ENCODE measurements at regions not wholly inside any gene's neighbourhood (a gene's known extent, or its start where the extent isn't known, plus 50 kb on each side); places are given as distances from the start of the nearest gene placed in this dataset.

GRCh38 chr21:28775071-28775470 lies 217.6 kb downstream of the LTN1 start:
- H3K4me3 ChIP-seq (ENCODE audit: low read length, poor library complexity, severe bottlenecking), result no peak overlapping the region
- no peaks in the 10 kb centered on the region for H3F3A ChIP-seq (ENCODE audit: low read depth)
- H2AFZ ChIP-seq (ENCODE audit: low read length), result no peak overlapping the region
- no peaks in the 10 kb centered on the region for H4K20me1 ChIP-seq (ENCODE audit: insufficient read depth, low read length, poor library complexity, severe bottlenecking)
- H3K36me3 ChIP-seq (ENCODE audit: insufficient read depth, low read length), result no peaks in the 10 kb centered on the region
- no peaks in the 10 kb centered on the region for H3K4me1 ChIP-seq (ENCODE audit: insufficient read depth, low read length, poor library complexity, severe bottlenecking)
- H3K9ac ChIP-seq (ENCODE audit: low read depth, low read length, poor library complexity, severe bottlenecking), result no peak overlapping the region
- no peaks in the 10 kb centered on the region for H3K9me3 ChIP-seq (ENCODE audit: insufficient read depth, low read depth, low read length)
- no peak overlapping the region for H3K4me2 ChIP-seq (ENCODE audit: low read depth, low read length, poor library complexity, severe bottlenecking)
- H3K27me3 ChIP-seq (ENCODE audit: insufficient read depth, low read length, poor library complexity, severe bottlenecking), result no peaks in the 10 kb centered on the region
- TF ChIP-seq EZH2phosphoT487 (IDR thresholded peaks at IDR 0.05; ENCODE audit: borderline replicate concordance), result no peak
- TF ChIP-seq, protein P1, sequence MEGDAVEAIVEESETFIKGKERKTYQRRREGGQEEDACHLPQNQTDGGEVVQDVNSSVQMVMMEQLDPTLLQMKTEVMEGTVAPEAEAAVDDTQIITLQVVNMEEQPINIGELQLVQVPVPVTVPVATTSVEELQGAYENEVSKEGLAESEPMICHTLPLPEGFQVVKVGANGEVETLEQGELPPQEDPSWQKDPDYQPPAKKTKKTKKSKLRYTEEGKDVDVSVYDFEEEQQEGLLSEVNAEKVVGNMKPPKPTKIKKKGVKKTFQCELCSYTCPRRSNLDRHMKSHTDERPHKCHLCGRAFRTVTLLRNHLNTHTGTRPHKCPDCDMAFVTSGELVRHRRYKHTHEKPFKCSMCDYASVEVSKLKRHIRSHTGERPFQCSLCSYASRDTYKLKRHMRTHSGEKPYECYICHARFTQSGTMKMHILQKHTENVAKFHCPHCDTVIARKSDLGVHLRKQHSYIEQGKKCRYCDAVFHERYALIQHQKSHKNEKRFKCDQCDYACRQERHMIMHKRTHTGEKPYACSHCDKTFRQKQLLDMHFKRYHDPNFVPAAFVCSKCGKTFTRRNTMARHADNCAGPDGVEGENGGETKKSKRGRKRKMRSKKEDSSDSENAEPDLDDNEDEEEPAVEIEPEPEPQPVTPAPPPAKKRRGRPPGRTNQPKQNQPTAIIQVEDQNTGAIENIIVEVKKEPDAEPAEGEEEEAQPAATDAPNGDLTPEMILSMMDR (conservative IDR thresholded peaks at IDR 0.05; ENCODE audit: low read length), result no peak
- no peaks in the 10 kb centered on the region for H3K79me2 ChIP-seq (ENCODE audit: insufficient read depth, low read length)
- no peaks in the 10 kb centered on the region for H3K9me2 ChIP-seq (replicated peaks; ENCODE audit: low read depth, low read length)

- H3K4me3 ChIP-seq (ENCODE audit: low read length, poor library complexity, severe bottlenecking), result no peak overlapping the region
- no peak for TF ChIP-seq EZH2phosphoT487 (IDR thresholded peaks at IDR 0.05; ENCODE audit: borderline replicate concordance)
- TF ChIP-seq, protein P1 (conservative IDR thresholded peaks at IDR 0.05; ENCODE audit: low read length), result no peak
- H3F3A ChIP-seq (ENCODE audit: low read depth), result no peaks in the 10 kb centered on the region
- no peaks in the 10 kb centered on the region for H3K36me3 ChIP-seq (ENCODE audit: insufficient read depth, low read length)
- no peak overlapping the region for H3K9ac ChIP-seq (ENCODE audit: low read depth, low read length, poor library complexity, severe bottlenecking)
- H3K9me3 ChIP-seq (ENCODE audit: insufficient read depth, low read depth, low read length), result no peaks in the 10 kb centered on the region
- H3K79me2 ChIP-seq (ENCODE audit: insufficient read depth, low read length), result no peaks in the 10 kb centered on the region
- no peak overlapping the region for H3K4me2 ChIP-seq (ENCODE audit: low read depth, low read length, poor library complexity, severe bottlenecking)
- H3K9me2 ChIP-seq (replicated peaks; ENCODE audit: low read depth, low read length), result no peaks in the 10 kb centered on the region
- no peaks in the 10 kb centered on the region for H4K20me1 ChIP-seq (ENCODE audit: insufficient read depth, low read length, poor library complexity, severe bottlenecking)
- no peak overlapping the region for H2AFZ ChIP-seq (ENCODE audit: low read length)
- no peaks in the 10 kb centered on the region for H3K4me1 ChIP-seq (ENCODE audit: insufficient read depth, low read length, poor library complexity, severe bottlenecking)
- no peaks in the 10 kb centered on the region for H3K27me3 ChIP-seq (ENCODE audit: insufficient read depth, low read length, poor library complexity, severe bottlenecking)
Observed at GRCh38 chr21:28773036-28773435, 219.6 kb downstream of the LTN1 start.

DNA sequence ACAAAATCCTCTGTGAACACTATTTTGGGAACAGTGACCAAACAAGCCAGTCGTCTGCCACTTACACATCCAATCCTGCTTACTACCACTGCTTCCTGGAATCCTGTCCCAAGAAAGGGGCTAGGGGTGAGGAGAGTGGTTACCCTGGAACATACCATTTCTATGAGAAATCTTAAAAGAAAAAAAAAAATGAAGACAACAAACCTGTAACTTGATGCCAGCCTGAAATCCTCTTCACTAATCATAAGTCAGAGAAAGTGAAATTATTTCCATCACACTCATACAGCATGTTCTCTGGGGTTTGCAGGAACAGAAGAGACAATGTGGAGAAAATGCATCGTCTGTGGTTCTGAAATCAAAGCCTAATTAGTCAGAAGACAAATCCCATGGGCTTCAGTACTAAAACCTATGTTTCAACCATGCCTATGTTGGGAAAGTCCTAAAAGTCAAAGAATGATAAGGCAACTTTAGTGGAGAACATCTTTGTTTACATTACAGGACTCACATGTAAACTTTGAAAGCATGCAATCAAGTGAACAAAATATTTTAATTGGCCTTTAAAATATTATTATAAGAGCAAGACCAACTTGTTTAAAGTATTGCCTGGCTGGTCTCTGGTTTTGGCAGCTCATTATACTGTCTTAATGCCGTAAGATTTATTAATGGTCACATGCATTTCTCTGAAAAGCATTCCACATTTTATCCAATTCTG lies 220.7 kb downstream of the LTN1 start:
- Histone ChIP-seq H3K4me3 (ENCODE audit: low read length, poor library complexity, severe bottlenecking) (no peak overlapping the region), H3F3A (ENCODE audit: low read depth) (no peaks in the 10 kb centered on the region), H4K20me1 (ENCODE audit: insufficient read depth, low read length, poor library complexity, severe bottlenecking) (no peaks in the 10 kb centered on the region), H3K4me2 (ENCODE audit: low read depth, low read length, poor library complexity, severe bottlenecking) (no peak overlapping the region), H3K36me3 (ENCODE audit: insufficient read depth, low read length) (no peaks in the 10 kb centered on the region), H3K27me3 (ENCODE audit: insufficient read depth, low read length, poor library complexity, severe bottlenecking) (no peaks in the 10 kb centered on the region), H3K4me1 (ENCODE audit: insufficient read depth, low read length, poor library complexity, severe bottlenecking) (no peaks in the 10 kb centered on the region), H3K79me2 (ENCODE audit: insufficient read depth, low read length) (no peaks in the 10 kb centered on the region), H3K9ac (ENCODE audit: low read depth, low read length, poor library complexity, severe bottlenecking) (no peak overlapping the region), H3K9me2 (replicated peaks; ENCODE audit: low read depth, low read length) (no peaks in the 10 kb centered on the region), H3K9me3 (ENCODE audit: insufficient read depth, low read depth, low read length) (no peaks in the 10 kb centered on the region), H2AFZ (ENCODE audit: low read length) (no peak overlapping the region)
- no peak for TF ChIP-seq EZH2phosphoT487 (IDR thresholded peaks at IDR 0.05; ENCODE audit: borderline replicate concordance)
- TF ChIP-seq, protein P1 (conservative IDR thresholded peaks at IDR 0.05; ENCODE audit: low read length), result no peak

Data from Loucy (cell line).